ENCODE measurements at regions not wholly inside any gene's neighbourhood (a gene's known extent, or its start where the extent isn't known, plus 50 kb on each side); places are given as distances from the start of the nearest gene placed in this dataset.

GRCh38 chr4:58499182-58499581, 1389.0 kb upstream of the IGFBP7 start:
- TF ChIP-seq, protein P1, sequence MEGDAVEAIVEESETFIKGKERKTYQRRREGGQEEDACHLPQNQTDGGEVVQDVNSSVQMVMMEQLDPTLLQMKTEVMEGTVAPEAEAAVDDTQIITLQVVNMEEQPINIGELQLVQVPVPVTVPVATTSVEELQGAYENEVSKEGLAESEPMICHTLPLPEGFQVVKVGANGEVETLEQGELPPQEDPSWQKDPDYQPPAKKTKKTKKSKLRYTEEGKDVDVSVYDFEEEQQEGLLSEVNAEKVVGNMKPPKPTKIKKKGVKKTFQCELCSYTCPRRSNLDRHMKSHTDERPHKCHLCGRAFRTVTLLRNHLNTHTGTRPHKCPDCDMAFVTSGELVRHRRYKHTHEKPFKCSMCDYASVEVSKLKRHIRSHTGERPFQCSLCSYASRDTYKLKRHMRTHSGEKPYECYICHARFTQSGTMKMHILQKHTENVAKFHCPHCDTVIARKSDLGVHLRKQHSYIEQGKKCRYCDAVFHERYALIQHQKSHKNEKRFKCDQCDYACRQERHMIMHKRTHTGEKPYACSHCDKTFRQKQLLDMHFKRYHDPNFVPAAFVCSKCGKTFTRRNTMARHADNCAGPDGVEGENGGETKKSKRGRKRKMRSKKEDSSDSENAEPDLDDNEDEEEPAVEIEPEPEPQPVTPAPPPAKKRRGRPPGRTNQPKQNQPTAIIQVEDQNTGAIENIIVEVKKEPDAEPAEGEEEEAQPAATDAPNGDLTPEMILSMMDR (IDR thresholded peaks at IDR 0.05), result no peak
- TF ChIP-seq POLR2A (IDR thresholded peaks at IDR 0.05) (no peak), POLR2AphosphoS5 (IDR thresholded peaks at IDR 0.05) (no peak)
